ENCODE measurements at regions not wholly inside any gene's neighbourhood (a gene's known extent, or its start where the extent isn't known, plus 50 kb on each side); places are given as distances from the start of the nearest gene placed in this dataset.

DNA sequence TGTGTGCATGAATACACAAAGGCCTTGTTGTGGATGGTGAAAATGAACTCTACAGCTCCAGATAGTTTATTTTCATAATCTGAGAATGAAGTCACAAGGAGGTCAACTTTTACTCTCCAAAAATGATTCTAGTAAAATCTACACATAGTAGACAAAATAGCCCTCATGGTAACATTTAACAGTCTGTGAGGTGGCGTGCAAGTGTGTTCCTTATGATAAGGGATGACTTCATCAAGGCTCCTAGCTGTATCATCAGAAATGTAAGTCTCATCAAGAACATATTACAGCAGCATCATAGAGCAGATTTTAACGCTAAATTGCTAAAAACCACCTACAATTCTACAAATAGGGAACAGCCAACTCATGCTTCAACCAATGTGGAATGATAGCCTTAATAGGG lies 72.3 kb upstream of the RIOK3 start:
- Histone ChIP-seq H2AFZ (ENCODE audit: low read length) (no peak overlapping the region), H3K27ac (ENCODE audit: extremely low read length, insufficient read depth, low read length) (no peak overlapping the region), H3K79me2 (ENCODE audit: insufficient read depth, low read length) (no peaks in the 10 kb centered on the region), H3K27me3 (ENCODE audit: control insufficient read depth in 1 of 2, insufficient read depth in 2 of 2, low read length in 2 of 2) (no peaks in the 10 kb centered on the region), H3K4me3 (replicated peaks in 1 of 3; ENCODE audit: insufficient read depth in 1 of 3, low read depth in 2 of 3, low read length in 3 of 3) (no peak overlapping the region), H3K4me1 (ENCODE audit: insufficient read depth, low read length) (peaks cover 47% of the 10 kb centered on the region), H3K9ac (ENCODE audit: insufficient read depth, low read depth, low read length) (no peak overlapping the region), H3K36me3 (replicated peaks in 1 of 2; ENCODE audit: control insufficient read depth in 1 of 2, insufficient read depth in 2 of 2, low read length in 2 of 2) (no peaks in the 10 kb centered on the region; a peak in 2 of 5 replicates), H3K4me2 (ENCODE audit: low read depth, low read length) (no peak overlapping the region), H3K9me3 (ENCODE audit: low read length) (no peaks in the 10 kb centered on the region), H4K20me1 (ENCODE audit: insufficient read depth, low read length) (no peaks in the 10 kb centered on the region)
- POLR2A ChIA-PET: no interaction called here
- in situ Hi-C loops (cut with HindIII; ENCODE audit: extremely low pct_ligation_motif_present, low pct_unique_long_range_greater_than_20kb) (no loop called here), intact Hi-C loops (cut with micrococcal nuclease; ENCODE audit: unreplicated experiment) (no loop called here)
- 100% methylated on average over 2 of the region's 2 CpGs for WGBS (ENCODE audit: low lambda C conversion rate)
- TF ChIP-seq ZNF772 (CRISPR knock-in tag; IDR thresholded peaks at IDR 0.05) (no peak), HNRNPH1 (optimal IDR thresholded peaks at IDR 0.05; ENCODE audit: low read depth, low read length) (no peak), HNRNPK (IDR thresholded peaks at IDR 0.05; ENCODE audit: low read depth, low read length, poor library complexity, severe bottlenecking) (no peak), FOSL2 (CRISPR knock-in tag; IDR thresholded peaks at IDR 0.05) (no peak), HNRNPL (IDR thresholded peaks at IDR 0.05; ENCODE audit: low read depth, low read length) (no peak), SNAI1 (CRISPR knock-in tag; IDR thresholded peaks at IDR 0.05; ENCODE audit: borderline replicate concordance) (no peak), SRSF1 (optimal IDR thresholded peaks at IDR 0.05; ENCODE audit: low read depth, low read length) (no peak), CHD2 (IDR thresholded peaks at IDR 0.05; ENCODE audit: low read depth, low read length) (no peak), ATF7-NPFF (CRISPR knock-in tag; IDR thresholded peaks at IDR 0.05; ENCODE audit: low read depth) (no peak), TGIF2 (CRISPR knock-in tag; IDR thresholded peaks at IDR 0.05) (no peak), ZNF83 (CRISPR knock-in tag; IDR thresholded peaks at IDR 0.05; ENCODE audit: borderline replicate concordance) (no peak), PHF8 (CRISPR knock-in tag; IDR thresholded peaks at IDR 0.05) (no peak), ZNF205 (CRISPR knock-in tag; IDR thresholded peaks at IDR 0.05) (no peak)
- TF ChIP-seq, protein P1, sequence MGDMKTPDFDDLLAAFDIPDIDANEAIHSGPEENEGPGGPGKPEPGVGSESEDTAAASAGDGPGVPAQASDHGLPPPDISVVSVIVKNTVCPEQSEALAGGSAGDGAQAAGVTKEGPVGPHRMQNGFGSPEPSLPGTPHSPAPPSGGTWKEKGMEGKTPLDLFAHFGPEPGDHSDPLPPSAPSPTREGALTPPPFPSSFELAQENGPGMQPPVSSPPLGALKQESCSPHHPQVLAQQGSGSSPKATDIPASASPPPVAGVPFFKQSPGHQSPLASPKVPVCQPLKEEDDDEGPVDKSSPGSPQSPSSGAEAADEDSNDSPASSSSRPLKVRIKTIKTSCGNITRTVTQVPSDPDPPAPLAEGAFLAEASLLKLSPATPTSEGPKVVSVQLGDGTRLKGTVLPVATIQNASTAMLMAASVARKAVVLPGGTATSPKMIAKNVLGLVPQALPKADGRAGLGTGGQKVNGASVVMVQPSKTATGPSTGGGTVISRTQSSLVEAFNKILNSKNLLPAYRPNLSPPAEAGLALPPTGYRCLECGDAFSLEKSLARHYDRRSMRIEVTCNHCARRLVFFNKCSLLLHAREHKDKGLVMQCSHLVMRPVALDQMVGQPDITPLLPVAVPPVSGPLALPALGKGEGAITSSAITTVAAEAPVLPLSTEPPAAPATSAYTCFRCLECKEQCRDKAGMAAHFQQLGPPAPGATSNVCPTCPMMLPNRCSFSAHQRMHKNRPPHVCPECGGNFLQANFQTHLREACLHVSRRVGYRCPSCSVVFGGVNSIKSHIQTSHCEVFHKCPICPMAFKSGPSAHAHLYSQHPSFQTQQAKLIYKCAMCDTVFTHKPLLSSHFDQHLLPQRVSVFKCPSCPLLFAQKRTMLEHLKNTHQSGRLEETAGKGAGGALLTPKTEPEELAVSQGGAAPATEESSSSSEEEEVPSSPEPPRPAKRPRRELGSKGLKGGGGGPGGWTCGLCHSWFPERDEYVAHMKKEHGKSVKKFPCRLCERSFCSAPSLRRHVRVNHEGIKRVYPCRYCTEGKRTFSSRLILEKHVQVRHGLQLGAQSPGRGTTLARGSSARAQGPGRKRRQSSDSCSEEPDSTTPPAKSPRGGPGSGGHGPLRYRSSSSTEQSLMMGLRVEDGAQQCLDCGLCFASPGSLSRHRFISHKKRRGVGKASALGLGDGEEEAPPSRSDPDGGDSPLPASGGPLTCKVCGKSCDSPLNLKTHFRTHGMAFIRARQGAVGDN (CRISPR knock-in tag; IDR thresholded peaks at IDR 0.05): no peak
- TF ChIP-seq, protein P2, sequence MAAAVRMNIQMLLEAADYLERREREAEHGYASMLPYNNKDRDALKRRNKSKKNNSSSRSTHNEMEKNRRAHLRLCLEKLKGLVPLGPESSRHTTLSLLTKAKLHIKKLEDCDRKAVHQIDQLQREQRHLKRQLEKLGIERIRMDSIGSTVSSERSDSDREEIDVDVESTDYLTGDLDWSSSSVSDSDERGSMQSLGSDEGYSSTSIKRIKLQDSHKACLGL (CRISPR knock-in tag; IDR thresholded peaks at IDR 0.05): no peak
- TF ChIP-seq, protein P3, sequence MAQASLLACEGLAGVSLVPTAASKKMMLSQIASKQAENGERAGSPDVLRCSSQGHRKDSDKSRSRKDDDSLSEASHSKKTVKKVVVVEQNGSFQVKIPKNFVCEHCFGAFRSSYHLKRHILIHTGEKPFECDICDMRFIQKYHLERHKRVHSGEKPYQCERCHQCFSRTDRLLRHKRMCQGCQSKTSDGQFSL (CRISPR knock-in tag; IDR thresholded peaks at IDR 0.05): no peak
- TF ChIP-seq, protein P4, sequence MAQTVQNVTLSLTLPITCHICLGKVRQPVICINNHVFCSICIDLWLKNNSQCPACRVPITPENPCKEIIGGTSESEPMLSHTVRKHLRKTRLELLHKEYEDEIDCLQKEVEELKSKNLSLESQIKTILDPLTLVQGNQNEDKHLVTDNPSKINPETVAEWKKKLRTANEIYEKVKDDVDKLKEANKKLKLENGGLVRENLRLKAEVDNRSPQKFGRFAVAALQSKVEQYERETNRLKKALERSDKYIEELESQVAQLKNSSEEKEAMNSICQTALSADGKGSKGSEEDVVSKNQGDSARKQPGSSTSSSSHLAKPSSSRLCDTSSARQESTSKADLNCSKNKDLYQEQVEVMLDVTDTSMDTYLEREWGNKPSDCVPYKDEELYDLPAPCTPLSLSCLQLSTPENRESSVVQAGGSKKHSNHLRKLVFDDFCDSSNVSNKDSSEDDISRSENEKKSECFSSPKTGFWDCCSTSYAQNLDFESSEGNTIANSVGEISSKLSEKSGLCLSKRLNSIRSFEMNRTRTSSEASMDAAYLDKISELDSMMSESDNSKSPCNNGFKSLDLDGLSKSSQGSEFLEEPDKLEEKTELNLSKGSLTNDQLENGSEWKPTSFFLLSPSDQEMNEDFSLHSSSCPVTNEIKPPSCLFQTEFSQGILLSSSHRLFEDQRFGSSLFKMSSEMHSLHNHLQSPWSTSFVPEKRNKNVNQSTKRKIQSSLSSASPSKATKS (CRISPR knock-in tag; IDR thresholded peaks at IDR 0.05): no peak
- TF ChIP-seq, protein P5, sequence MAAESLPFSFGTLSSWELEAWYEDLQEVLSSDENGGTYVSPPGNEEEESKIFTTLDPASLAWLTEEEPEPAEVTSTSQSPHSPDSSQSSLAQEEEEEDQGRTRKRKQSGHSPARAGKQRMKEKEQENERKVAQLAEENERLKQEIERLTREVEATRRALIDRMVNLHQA (CRISPR knock-in tag; IDR thresholded peaks at IDR 0.05): no peak
- no peak for DNase-seq (ENCODE audit: low spot score)
- CTCF ChIA-PET (ENCODE audit: low intra/inter-chr PET ratio, low total read pairs): no interaction called here
- no TSS peak for BruUV-seq (replicated peaks)
- ATAC-seq: no peak
- no peak for FAIRE-seq
